Middle frontal gyrus (tissue), 1 donor: ENCODE measurements at regions not wholly inside any gene's neighbourhood (a gene's known extent, or its start where the extent isn't known, plus 50 kb on each side); places are given as distances from the start of the nearest gene placed in this dataset.

ENCODE experiments used
- DNase-seq: peaks from one replicate; pipeline ENCODE4 v3.0.0-alpha.2; 2015; ENCODE audit warnings: low spot score; ENCODE audit errors: extremely low spot score

DNA sequence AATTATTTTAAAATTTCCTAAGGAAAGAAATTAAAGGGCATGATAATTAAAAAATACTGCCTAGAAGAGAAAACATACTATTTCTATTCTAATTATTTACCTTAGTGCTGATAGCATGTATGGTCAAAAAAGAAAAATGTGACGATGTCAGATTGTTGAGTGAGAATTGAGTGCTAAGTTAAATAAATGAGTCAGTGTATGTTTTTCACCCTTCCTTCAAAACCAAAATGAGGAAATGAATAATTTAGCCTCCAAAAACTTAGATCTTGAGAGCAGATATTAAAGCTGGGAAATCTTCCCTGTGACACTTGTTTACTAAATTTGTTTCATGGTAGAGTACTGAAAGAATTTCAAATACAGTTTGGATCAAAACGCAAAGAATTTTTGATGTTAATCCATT is 58.6 kb upstream of the NYAP2 start:
- DNase-seq: no peak

GRCh38 chr2:225337183-225337582 is 62.3 kb upstream of the NYAP2 start:
- no peak for DNase-seq

DNA sequence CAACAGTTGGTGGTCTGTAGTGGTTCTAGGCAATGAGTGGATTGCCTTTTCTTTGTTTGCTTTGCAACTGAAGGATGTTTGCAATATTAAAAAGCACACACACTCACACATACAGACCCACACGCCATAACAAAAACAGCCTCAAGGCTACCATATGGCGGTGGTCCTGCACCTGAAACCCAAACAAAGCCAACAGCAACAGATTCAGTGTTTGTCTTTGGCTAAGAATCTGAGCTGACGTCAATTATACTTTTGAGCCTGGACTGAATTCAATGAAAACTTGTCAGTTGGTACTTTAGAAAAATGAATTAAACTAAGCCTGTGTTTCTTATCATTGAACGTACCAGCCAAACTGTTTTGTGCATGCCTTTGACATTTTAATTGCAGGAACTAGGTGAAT is 65.0 kb upstream of the NYAP2 start:
- no peak for DNase-seq

GRCh38 chr2:225328192-225328591 is 71.3 kb upstream of the NYAP2 start:
- DNase-seq: no peak

- DNase-seq: no peak
Observed at GRCh38 chr2:225326969-225327368, 72.5 kb upstream of the NYAP2 start.

- DNase-seq: no peak
Observed at GRCh38 chr2:225319872-225320271, 79.6 kb upstream of the NYAP2 start.

DNA sequence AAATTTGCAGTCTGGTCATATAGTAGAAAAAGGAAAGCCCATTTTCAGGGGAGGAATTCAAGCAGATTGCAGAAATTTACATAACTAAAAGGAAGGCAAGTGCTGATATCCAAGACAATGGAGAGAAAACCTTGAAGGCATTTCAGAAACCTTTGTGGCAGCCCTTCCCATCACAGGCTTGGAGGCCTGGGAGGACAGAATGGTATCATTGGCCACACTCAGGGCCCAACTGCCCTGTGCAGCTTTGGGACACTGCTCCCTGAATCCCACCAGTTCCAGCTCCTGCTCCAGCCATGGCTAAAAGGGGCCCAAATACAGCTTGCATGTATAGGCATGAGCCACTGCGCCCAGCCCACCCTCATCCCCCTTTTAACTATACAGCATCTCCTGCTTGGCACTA is 81.1 kb upstream of the NYAP2 start:
- DNase-seq: no peak

DNA sequence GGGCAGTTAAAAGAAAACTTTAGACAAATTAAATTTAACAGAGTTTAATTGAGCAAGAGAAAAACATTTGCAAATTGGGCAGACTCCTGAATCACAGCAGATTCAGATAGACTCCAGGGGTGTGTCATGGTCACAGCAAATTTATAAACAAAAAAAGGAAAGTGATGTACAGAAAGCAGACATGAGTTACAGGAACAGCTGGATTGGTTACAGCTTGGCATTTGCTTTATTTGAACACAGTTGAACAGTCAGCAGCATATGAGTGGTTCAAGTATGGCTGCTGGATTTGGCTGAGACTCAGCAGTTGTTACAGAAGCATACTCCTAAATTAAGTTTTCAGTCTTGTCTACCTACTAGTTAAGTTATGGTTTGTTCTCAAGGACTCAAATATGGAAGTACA is 82.3 kb upstream of the NYAP2 start:
- DNase-seq: no peak

DNA sequence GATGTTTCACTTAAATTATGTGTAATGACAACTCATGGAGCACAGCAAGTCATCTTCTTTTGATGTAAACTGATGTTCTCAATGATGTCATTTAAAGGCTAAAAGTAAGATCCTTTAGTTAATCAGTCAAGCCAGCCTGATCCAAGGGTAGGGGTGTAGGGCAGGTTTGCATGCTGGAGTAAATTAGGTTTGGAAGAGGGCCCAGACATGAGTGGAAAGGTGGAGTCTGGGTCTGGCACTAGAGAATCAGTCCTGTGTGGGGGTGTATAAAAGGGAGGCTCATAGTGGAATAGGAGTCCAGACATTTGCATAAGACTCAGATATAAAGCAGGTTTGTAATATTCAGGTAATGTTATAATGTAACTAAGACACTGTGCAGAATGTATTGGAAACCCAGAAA is 88.8 kb upstream of the NYAP2 start:
- DNase-seq: no peak

DNA sequence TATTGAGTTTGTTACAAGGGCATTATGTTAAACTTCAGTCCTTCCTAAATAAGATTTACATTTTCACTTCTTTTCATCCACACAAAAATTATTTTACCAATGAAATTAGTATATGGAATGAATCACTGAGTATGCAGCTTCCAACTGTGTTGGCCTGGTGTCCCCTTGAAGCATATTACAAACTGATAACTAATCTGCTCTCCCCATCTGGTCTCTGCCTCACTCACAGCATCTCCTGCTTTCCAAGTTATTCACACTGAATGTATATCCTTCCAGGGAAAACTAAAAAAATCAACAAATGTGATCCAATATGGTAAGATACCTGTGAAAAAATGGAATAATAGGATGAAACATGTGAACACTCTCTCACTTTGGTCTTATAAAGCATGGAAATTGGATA is 90.0 kb upstream of the NYAP2 start:
- DNase-seq: no peak

DNA sequence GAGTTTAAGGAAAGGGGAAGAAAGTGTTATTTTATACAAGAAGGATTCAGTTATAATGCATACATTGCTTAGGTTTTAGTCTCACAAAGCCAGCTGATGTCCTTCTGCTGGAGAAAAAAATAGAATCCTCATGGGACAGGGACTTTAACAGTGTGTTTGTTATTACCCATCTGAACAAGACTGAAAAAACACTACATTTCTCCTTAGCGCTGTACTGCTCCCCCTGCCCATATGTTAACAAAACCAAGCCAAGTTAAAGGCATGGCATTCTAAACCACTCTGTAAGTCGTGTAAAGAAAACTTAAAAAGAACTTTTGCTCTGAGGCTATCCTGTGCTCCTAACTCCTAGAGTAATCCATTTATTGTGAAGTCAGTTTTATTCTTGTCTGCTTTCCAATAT is 102.6 kb upstream of the NYAP2 start:
- no peak for DNase-seq

DNA sequence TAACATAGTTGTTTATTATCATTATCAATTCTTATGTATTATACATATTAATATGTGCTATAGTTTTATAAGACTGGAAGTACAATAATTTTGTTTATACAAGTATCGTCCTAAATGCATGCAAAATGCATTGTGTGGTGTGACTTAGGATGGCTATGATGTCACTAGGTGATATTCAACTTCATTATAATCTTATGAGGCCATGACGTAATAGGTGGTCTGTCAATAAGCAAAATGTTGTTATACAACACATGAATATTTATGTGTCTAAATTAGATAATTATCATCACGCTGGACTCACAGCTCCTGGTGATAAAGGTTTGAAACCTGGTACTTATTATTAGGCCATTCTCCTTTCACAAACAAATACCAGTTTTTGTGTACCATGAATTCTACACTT is 104.4 kb upstream of the NYAP2 start:
- DNase-seq: no peak

GRCh38 chr2:225293638-225294037 is 105.9 kb upstream of the NYAP2 start:
- peak; percentile 3 for DNase-seq

DNA sequence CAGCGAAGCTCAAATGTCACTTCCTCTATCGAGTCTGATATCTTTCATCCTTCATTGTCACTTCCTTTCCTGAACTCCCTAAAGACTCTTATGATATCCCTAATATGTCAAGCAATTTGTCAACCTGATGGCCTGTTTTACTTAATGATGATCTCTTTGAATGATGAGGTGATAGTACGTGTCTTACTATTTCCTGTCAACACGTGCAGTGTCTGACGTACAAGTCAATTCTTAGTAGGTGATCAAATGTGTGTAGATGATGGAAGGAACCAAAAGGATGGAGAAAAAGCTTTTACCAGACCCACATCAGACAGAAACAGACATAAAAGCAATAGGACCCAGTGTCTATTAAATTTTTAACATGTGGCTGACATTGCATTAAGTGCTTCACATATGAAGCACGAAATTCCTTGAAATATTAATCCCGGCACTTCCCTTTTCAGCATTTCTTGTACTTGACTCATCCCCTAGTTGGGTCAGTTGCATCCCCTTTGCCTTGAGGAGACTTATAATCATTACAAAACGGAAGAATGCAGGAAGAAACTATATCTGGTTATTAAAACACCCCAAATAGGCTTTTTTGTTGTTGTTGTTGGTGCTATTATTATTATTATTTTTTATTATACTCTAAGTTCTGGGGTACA is 108.6 kb upstream of the NYAP2 start:
- no peak for DNase-seq

- DNase-seq: no peak
Observed at GRCh38 chr2:225289659-225290058, 109.9 kb upstream of the NYAP2 start.

- no peak for DNase-seq
Observed at GRCh38 chr2:225288986-225289385, 110.5 kb upstream of the NYAP2 start.

GRCh38 chr2:225282858-225283710 is 116.4 kb upstream of the NYAP2 start:
- no peak for DNase-seq

- no peak for DNase-seq
Observed at GRCh38 chr2:225276207-225276606, 123.3 kb upstream of the NYAP2 start.

GRCh38 chr2:225275443-225275842 is 124.1 kb upstream of the NYAP2 start:
- DNase-seq: no peak

DNA sequence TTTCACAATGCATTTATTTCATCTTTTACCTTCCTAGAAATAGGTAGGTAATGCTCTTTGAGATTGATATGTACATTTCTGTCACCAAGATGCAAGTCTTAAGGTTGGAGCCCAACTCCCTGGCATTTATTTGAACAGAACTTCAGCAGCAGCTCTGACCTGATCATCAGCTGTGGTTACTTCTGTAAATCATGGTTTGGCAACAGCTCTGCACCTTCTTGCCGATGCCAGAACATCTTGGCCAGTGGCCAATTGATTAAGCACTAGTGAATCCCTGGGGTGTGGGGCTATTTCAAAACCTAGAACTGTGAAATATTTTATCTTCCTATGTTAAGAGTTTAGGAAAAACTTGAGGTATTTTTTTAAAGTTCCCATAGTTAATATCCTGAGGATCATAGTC is 124.8 kb upstream of the NYAP2 start:
- DNase-seq: no peak

DNA sequence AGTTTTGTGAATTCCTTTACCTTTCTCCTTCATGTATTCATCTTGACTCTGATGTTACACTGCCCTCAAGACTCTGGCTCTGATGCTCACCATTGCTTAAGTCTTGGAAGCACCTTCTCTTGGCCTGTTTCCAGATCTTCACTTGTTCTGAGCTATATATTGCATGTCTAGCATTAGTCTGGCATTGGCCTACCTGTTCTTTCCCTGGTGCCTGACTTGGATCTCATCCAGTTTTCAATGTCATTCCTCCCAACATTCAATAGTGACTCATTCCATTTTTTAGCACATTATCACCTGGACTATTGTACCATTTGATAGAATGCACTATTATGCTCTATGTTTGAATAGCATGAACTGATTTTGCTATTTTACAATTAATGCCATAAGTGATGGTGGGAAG is 127.3 kb upstream of the NYAP2 start:
- DNase-seq: no peak

GRCh38 chr2:225270861-225271260 is 128.6 kb upstream of the NYAP2 start:
- no peak for DNase-seq

- DNase-seq: no peak
Observed at GRCh38 chr2:225270053-225270452, 129.5 kb upstream of the NYAP2 start.
